Kidney (tissue), 13 donors: ENCODE measurements at regions not wholly inside any gene's neighbourhood (a gene's known extent, or its start where the extent isn't known, plus 50 kb on each side); places are given as distances from the start of the nearest gene placed in this dataset.

Source experiments
- DNase-seq, 5 donors: peaks; one replicate each; pipeline ENCODE4 v3.0.0-alpha.2; 2013 to 2020
- FAIRE-seq: peaks from 2 replicates; lab custom pipeline; 2012; peaks lifted over from hg19 to GRCh38; lab: Jason Lieb, UNC
- H3K27ac ChIP-seq, 2 donors: one replicate each; pipeline ENCODE4 v1.7.0; 2013; ENCODE audit warnings: low read depth in 2 of 2, low read length in 2 of 2, inconsistent platforms in 1 of 2
- H3K27me3 ChIP-seq: one replicate; pipeline ENCODE4 v1.7.1; 2013; ENCODE audit warnings: low read length, inconsistent platforms; ENCODE audit not compliant: control insufficient read depth, insufficient read depth
- H3K36me3 ChIP-seq, 3 donors: one replicate each; pipeline versions ENCODE4 v1.7.0 to v1.7.1; 2013; ENCODE audit warnings: low read length in 3 of 3, control low read depth in 1 of 3, inconsistent platforms in 1 of 3; ENCODE audit not compliant: insufficient read depth in 3 of 3, control insufficient read depth in 2 of 3
- H3K4me1 ChIP-seq, 3 donors: one replicate each; pipeline versions ENCODE4 v1.7.0 to v1.7.1; 2013; ENCODE audit warnings: low read length in 3 of 3, inconsistent platforms in 1 of 3, low read depth in 1 of 3; ENCODE audit not compliant: control insufficient read depth in 2 of 3, insufficient read depth in 2 of 3
- H3K4me3 ChIP-seq, 3 donors: one replicate each; pipeline versions ENCODE4 v1.7.0 to v1.8.1; 2013; ENCODE audit warnings: low read length in 3 of 3, control low read depth in 1 of 3, inconsistent platforms in 1 of 3
- H3K9ac ChIP-seq, 3 donors: one replicate each; pipeline versions ENCODE4 v1.7.0 to v1.7.1; 2013; ENCODE audit warnings: low read length in 3 of 3, control low read depth in 1 of 3, inconsistent platforms in 1 of 3
- H3K9me3 ChIP-seq, 3 donors: one replicate each; pipeline versions ENCODE4 v1.7.0 to v1.7.1; 2013; ENCODE audit warnings: low read length in 3 of 3, control low read depth in 1 of 3, inconsistent platforms in 1 of 3; ENCODE audit not compliant: control insufficient read depth in 2 of 3, insufficient read depth in 1 of 3
- CTCF ChIP-seq: IDR thresholded peaks from 3 replicates; pipeline ENCODE4 v1.5.1; 2012; ENCODE audit warnings: mild to moderate bottlenecking, moderate library complexity, borderline replicate concordance; ENCODE audit not compliant: insufficient read depth; ENCODE audit errors: extremely low read depth
- intact Hi-C: fragments of 100-400 bp; cut with DNase I; formaldehyde crosslinking; loops from one replicate; pipeline ENCODE4 v1.11.1; 2022
- donor health status: control.
- donor health status: control.
- donor health status: control.
- donor health status: control.
- donor health status: control.
- donor health status: DM: yes; HTN: yes; CAD: no.
- donor health status: Normal renal cell carcinoma (clear cell type).

GRCh38 chr3:153702106-153702505, 419.1 kb upstream of the ARHGEF26 start:
- FAIRE-seq (no peak), DNase-seq (no peak)
- H3K9ac ChIP-seq: no peak overlapping the region
- H3K4me3 ChIP-seq: no peak overlapping the region
- no peaks in the 10 kb centered on the region for H3K4me1 ChIP-seq
- H3K9me3 ChIP-seq: no peaks in the 10 kb centered on the region
- H3K27ac ChIP-seq: no peak overlapping the region
- no peaks in the 10 kb centered on the region for H3K27me3 ChIP-seq
- TF ChIP-seq CTCF: no peak
- intact Hi-C loops: no loop called here
- no peaks in the 10 kb centered on the region for H3K36me3 ChIP-seq

- no peak overlapping the region for H3K27ac ChIP-seq
- TF ChIP-seq CTCF: no peak
- no peaks in the 10 kb centered on the region for H3K27me3 ChIP-seq
- no peak for FAIRE-seq
- DNase-seq: no peak
- no peak overlapping the region for H3K9ac ChIP-seq
- H3K36me3 ChIP-seq: no peaks in the 10 kb centered on the region
- intact Hi-C loops: no loop called here
- H3K4me1 ChIP-seq: no peaks in the 10 kb centered on the region
- H3K4me3 ChIP-seq: no peak overlapping the region
- H3K9me3 ChIP-seq: no peaks in the 10 kb centered on the region
Measured at GRCh38 chr3:153704115-153704514, 417.1 kb upstream of the ARHGEF26 start.

- no peak for FAIRE-seq
Measured at GRCh38 chr3:153706706-153707105, 414.5 kb upstream of the ARHGEF26 start.

More at GRCh38 chr3:153706706-153707105, 414.5 kb upstream of the ARHGEF26 start:
- DNase-seq: peak in 2 of 5 donors; percentile 4 to 10
- TF ChIP-seq CTCF: no peak
- H3K27me3 ChIP-seq: no peaks in the 10 kb centered on the region
- intact Hi-C loops: no loop called here
- H3K9ac ChIP-seq: no peak overlapping the region
- no peaks in the 10 kb centered on the region for H3K4me1 ChIP-seq
- no peak overlapping the region for H3K4me3 ChIP-seq
- H3K9me3 ChIP-seq: peaks cover 0 to under 1% (median 0%) of the 10 kb centered on the region in 3 donors
- no peaks in the 10 kb centered on the region for H3K36me3 ChIP-seq
- H3K27ac ChIP-seq: no peak overlapping the region
